ENCODE measurements at regions not wholly inside any gene's neighbourhood (a gene's known extent, or its start where the extent isn't known, plus 50 kb on each side); places are given as distances from the start of the nearest gene placed in this dataset.

- intact Hi-C loops (cut with DNase I), result no loop called here
- no peak for TF ChIP-seq CTCF (IDR thresholded peaks at IDR 0.05)
- no peak for ATAC-seq
- H3K9me3 ChIP-seq, result no peaks in the 10 kb centered on the region
- H3K27ac ChIP-seq, result no peak overlapping the region
- H3K4me1 ChIP-seq, result no peaks in the 10 kb centered on the region
- peaks cover 0 to 3% (median 0%) of the 10 kb centered on the region in 7 donors for H3K27me3 ChIP-seq
- no peaks in the 10 kb centered on the region for H3K36me3 ChIP-seq
- DNase-seq, result no peak
- H3K4me3 ChIP-seq, result no peak overlapping the region
- WGBS, 2 donors, result 37 to 50% methylated on average over 2 of the region's 2 CpGs
Measured at GRCh38 chr20:39318911-39319310, 356.8 kb downstream of the DHX35 start.

GRCh38 chr20:39312676-39313075, 350.5 kb downstream of the DHX35 start:
- no peak overlapping the region for H3K4me3 ChIP-seq
- no peaks in the 10 kb centered on the region for H3K4me1 ChIP-seq
- intact Hi-C loops (cut with DNase I), result no loop called here
- no peak overlapping the region for H3K27ac ChIP-seq
- no peak for TF ChIP-seq CTCF (IDR thresholded peaks at IDR 0.05)
- ATAC-seq, result no peak
- DNase-seq, result no peak
- H3K9me3 ChIP-seq, result peaks cover 0 to 10% (median 5%) of the 10 kb centered on the region in 11 donors
- H3K27me3 ChIP-seq, result peaks cover 0 to 5% (median 0%) of the 10 kb centered on the region in 7 donors
- H3K36me3 ChIP-seq, result no peaks in the 10 kb centered on the region

- no peak overlapping the region for H3K4me3 ChIP-seq
- no peak overlapping the region for H3K27ac ChIP-seq
- no peak for TF ChIP-seq CTCF (IDR thresholded peaks at IDR 0.05)
- H3K9me3 ChIP-seq, result peaks cover 0 to 14% (median 5%) of the 10 kb centered on the region in 11 donors
- 52 to 63% methylated on average over 1 of the region's 1 CpG for WGBS, 2 donors
- peaks cover 0 to 5% (median 0%) of the 10 kb centered on the region in 7 donors for H3K27me3 ChIP-seq
- no peak for ATAC-seq
- no peak for DNase-seq
- intact Hi-C loops (cut with DNase I), result no loop called here
- H3K36me3 ChIP-seq, result no peaks in the 10 kb centered on the region
- no peaks in the 10 kb centered on the region for H3K4me1 ChIP-seq
Measured at GRCh38 chr20:39311851-39312506, 349.8 kb downstream of the DHX35 start.

- ATAC-seq (peak in 1 of 8 donors; percentile 27), DNase-seq (no peak)
- H3K4me1 ChIP-seq, result no peaks in the 10 kb centered on the region
- no peak overlapping the region for H3K4me3 ChIP-seq
- H3K27ac ChIP-seq, result no peak overlapping the region
- intact Hi-C loops (cut with DNase I), result no loop called here
- no peaks in the 10 kb centered on the region for H3K36me3 ChIP-seq
- peaks cover 0 to 5% (median 0%) of the 10 kb centered on the region in 7 donors for H3K27me3 ChIP-seq
- peaks cover 0 to 14% (median 5%) of the 10 kb centered on the region in 11 donors for H3K9me3 ChIP-seq
- no peak for TF ChIP-seq CTCF (IDR thresholded peaks at IDR 0.05)
- WGBS, 2 donors, result 52 to 61% methylated on average over 9 of the region's 9 CpGs
Measured at GRCh38 chr20:39310363-39310995, 348.3 kb downstream of the DHX35 start.
